Endothelial cell of umbilical vein (primary cell): ENCODE measurements at regions not wholly inside any gene's neighbourhood (a gene's known extent, or its start where the extent isn't known, plus 50 kb on each side); places are given as distances from the start of the nearest gene placed in this dataset.

Experiments
- BruUV-seq: library from RNA; stranded (reverse); fragments of 400-500 nt; replicated peaks from 2 replicates; lab custom pipeline; 2021; lab: Mats Ljungman, UMichigan
- CTCF ChIA-PET: fragments of 300-600, 350-600 bp; sonication (Branson Sonifier 250); formaldehyde crosslinking; loops from one replicate; lab custom pipeline; 2021; ENCODE audit warnings: antibody characterized with exemption, inconsistent platforms; lab: Charles Lee
- POLR2A ChIA-PET: fragments of 300-600, 350-600 bp; sonication (Branson Sonifier 250); formaldehyde crosslinking; loops from one replicate; lab custom pipeline; 2021; ENCODE audit warnings: antibody characterized with exemption, inconsistent platforms; lab: Charles Lee
- DNase-seq: peaks from one replicate; pipeline ENCODE4 v3.0.0-alpha.2; 2011; ENCODE audit warnings: low read depth, low spot score
- FAIRE-seq: peaks from 2 replicates; lab custom pipeline; 2011; peaks lifted over from hg19 to GRCh38; lab: Jason Lieb, UNC
- H2AFZ ChIP-seq: 2 replicates; pipeline ENCODE4 v1.6.0; 2012; ENCODE audit warnings: low read depth, low read length, control low read depth, inconsistent platforms
- H3K27ac ChIP-seq: 2 replicates; pipeline ENCODE4 v1.5.1; 2011; ENCODE audit warnings: low read depth, mild to moderate bottlenecking, control low read depth, low read length, moderate library complexity; ENCODE audit not compliant: insufficient read depth
- H3K27me3 ChIP-seq, 2 experiments: 2 replicates each; pipeline versions ENCODE4 v1.6.0 to v1.6.1; 2011; ENCODE audit warnings: low read length in 2 of 2, mixed read lengths in 1 of 2; ENCODE audit not compliant: control insufficient read depth in 2 of 2, insufficient read depth in 2 of 2
- H3K36me3 ChIP-seq, 2 experiments: 2 replicates in 1 of 2; 3 replicates in 1 of 2; pipeline ENCODE4 v1.5.1; 2011; ENCODE audit warnings: low read length in 2 of 2, mild to moderate bottlenecking in 1 of 2, moderate library complexity in 1 of 2; ENCODE audit not compliant: control insufficient read depth in 2 of 2, insufficient read depth in 2 of 2; ENCODE audit errors: extremely low read depth in 1 of 2
- H3K4me1 ChIP-seq: 3 replicates; pipeline ENCODE4 v1.5.1; 2011; ENCODE audit warnings: mild to moderate bottlenecking, low read length; ENCODE audit not compliant: control insufficient read depth, insufficient read depth; ENCODE audit errors: extremely low read depth
- H3K4me2 ChIP-seq: 2 replicates; pipeline ENCODE4 v1.6.1; 2011; ENCODE audit warnings: low read length, control low read depth, mixed read lengths; ENCODE audit not compliant: insufficient read depth
- H3K4me3 ChIP-seq, 3 experiments: fragments of 200-600 bp in 1 of 3; sonication (generic), shearing (Covaris generic) in 1 of 3; replicated peaks in 1 of 3; 2 replicates each; pipeline ENCODE4 v1.5.1; 2011 to 2016; ENCODE audit warnings: control low read depth in 3 of 3, low read length in 3 of 3, mild to moderate bottlenecking in 2 of 3, inconsistent platforms in 1 of 3, low read depth in 1 of 3, moderate library complexity in 1 of 3; ENCODE audit not compliant: insufficient read depth in 1 of 3
- H3K79me2 ChIP-seq: 2 replicates; pipeline ENCODE4 v1.6.0; 2012; ENCODE audit warnings: low read length, inconsistent platforms; ENCODE audit not compliant: control insufficient read depth, insufficient read depth
- H3K9ac ChIP-seq: replicated peaks from 2 replicates; pipeline ENCODE3; 2011; ENCODE audit warnings: low read length, control low read depth; ENCODE audit not compliant: insufficient read depth; ENCODE audit errors: extremely low read depth
- H3K9me1 ChIP-seq: replicated peaks from 3 replicates; pipeline ENCODE4 v1.6.0; 2011; ENCODE audit warnings: mild to moderate bottlenecking, low read length; ENCODE audit not compliant: control insufficient read depth, insufficient read depth; ENCODE audit errors: extremely low read depth
- H3K9me3 ChIP-seq: replicated peaks from 2 replicates; pipeline ENCODE4 v1.5.1; 2012; ENCODE audit warnings: low read length, inconsistent platforms; ENCODE audit not compliant: control insufficient read depth, insufficient read depth
- H4K20me1 ChIP-seq: replicated peaks from 2 replicates; pipeline ENCODE3; 2011; ENCODE audit warnings: mild to moderate bottlenecking, low read length; ENCODE audit not compliant: control insufficient read depth, insufficient read depth; ENCODE audit errors: extremely low read depth
- CTCF ChIP-seq, 2 donors: IDR thresholded peaks; 1 replicate in 1 of 2; 2 replicates in 1 of 2; pipeline ENCODE4 v1.5.1; 2011; ENCODE audit warnings: low read length in 2 of 2, mild to moderate bottlenecking in 2 of 2, moderate library complexity in 2 of 2, control low read depth in 1 of 2, inconsistent platforms in 1 of 2, low read depth in 1 of 2; ENCODE audit not compliant: insufficient read depth in 1 of 2; ENCODE audit errors: extremely low read depth in 1 of 2
- EZH2 ChIP-seq: IDR thresholded peaks from 2 replicates; pipeline ENCODE4 v1.6.1; 2012; ENCODE audit warnings: borderline replicate concordance, low read depth, mild to moderate bottlenecking, moderate library complexity, low read length, inconsistent platforms; ENCODE audit not compliant: severe bottlenecking
- FOS ChIP-seq: IDR thresholded peaks from 2 replicates; pipeline ENCODE4 v1.6.1; 2011; ENCODE audit warnings: mild to moderate bottlenecking, low read length, moderate library complexity, borderline replicate concordance; ENCODE audit not compliant: insufficient read depth
- GATA2 ChIP-seq: IDR thresholded peaks from 2 replicates; pipeline ENCODE4 v1.7.0; 2011; ENCODE audit warnings: low read depth, mild to moderate bottlenecking, moderate library complexity, mixed read lengths, low read length; ENCODE audit not compliant: insufficient read length, insufficient read depth
- JUN ChIP-seq: IDR thresholded peaks from 2 replicates; pipeline ENCODE4 v1.6.1; 2011; ENCODE audit warnings: borderline replicate concordance, low read depth; ENCODE audit not compliant: insufficient read length, insufficient read depth
- MYC ChIP-seq: IDR thresholded peaks from one replicate; pipeline ENCODE4 v1.6.1; 2011; ENCODE audit warnings: mild to moderate bottlenecking, low read depth, low read length
- POLR2A ChIP-seq: IDR thresholded peaks from 2 replicates; pipeline ENCODE4 v1.6.1; 2012; ENCODE audit warnings: low read depth, mild to moderate bottlenecking, control low read depth, low read length
- POLR2AphosphoS5 ChIP-seq: IDR thresholded peaks from 2 replicates; pipeline ENCODE4 v1.6.1; 2012; ENCODE audit warnings: low read depth, mild to moderate bottlenecking, control low read depth, low read length, moderate library complexity; ENCODE audit not compliant: insufficient read depth
- dilution Hi-C: fragments of 300-500 bp; cut with MboI; formaldehyde crosslinking; loops from one replicate; pipeline ENCODE4 v1.15.0; 2019; ENCODE audit warnings: low sequenced_read_pairs; ENCODE audit not compliant: extremely low pct_ligation_motif_present
- intact Hi-C: fragments of 100-400 bp; cut with micrococcal nuclease; formaldehyde crosslinking; loops from one replicate; pipeline ENCODE4 v1.10.0; 2022
- TF ChIP-seq, protein P1 (sequence below): IDR thresholded peaks from 2 replicates; pipeline ENCODE4 v1.6.1; 2011; ENCODE audit not compliant: insufficient read depth, insufficient read length

DNA sequence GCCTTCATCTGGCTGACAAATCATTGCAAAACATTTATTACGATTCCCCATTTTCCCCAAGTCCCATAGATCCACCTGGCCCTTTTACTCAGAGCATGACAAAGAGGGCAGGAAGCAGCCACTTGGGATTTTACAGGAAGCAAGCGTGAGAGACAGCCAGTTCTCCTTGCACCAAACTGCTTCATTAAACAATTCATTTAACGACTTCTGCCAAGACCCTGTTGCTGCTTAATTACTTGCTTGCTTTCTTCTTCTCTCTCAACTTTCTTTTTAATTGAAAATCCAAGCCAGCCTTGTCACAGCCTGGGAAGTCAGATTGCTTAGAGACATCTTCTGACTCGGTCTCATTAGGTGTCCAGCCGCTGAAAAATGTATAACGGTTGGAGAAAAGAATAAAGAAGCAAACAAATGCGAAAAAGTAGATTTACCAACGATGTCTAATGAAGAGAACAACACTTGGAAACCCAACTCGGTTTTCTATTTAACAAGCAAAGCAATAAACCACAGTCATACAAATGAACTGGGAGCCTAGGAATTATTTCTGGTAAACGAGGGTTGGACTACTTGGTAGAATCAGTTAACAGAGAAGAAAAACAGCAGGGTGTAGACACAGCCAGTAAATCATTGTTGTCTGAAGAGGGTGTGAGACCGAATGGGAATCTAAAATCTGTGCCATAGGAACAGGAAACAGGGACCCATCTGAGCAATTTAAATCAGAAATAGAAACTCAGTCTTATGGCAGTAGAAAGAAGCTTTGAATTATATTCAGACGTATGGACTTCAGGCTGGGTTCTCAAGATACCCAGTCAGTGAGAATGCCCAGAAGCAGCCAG lies 298.3 kb downstream of the LRRC3B start:
- Histone ChIP-seq H3K4me2 (no peak overlapping the region), H3K27ac (no peak overlapping the region), H3K4me3 (no peak overlapping the region), H3K9me3 (peaks cover 3% of the 10 kb centered on the region), H3K79me2 (no peaks in the 10 kb centered on the region), H3K4me1 (no peaks in the 10 kb centered on the region), H3K36me3 (no peaks in the 10 kb centered on the region), H3K27me3 (no peaks in the 10 kb centered on the region), H3K9me1 (no peaks in the 10 kb centered on the region), H2AFZ (no peak overlapping the region), H3K9ac (no peak overlapping the region), H4K20me1 (no peaks in the 10 kb centered on the region)
- intact Hi-C loops (no loop called here), dilution Hi-C loops (no loop called here)
- no peak for DNase-seq
- FAIRE-seq, result no peak
- ChIA-PET POLR2A (no interaction called here), CTCF (no interaction called here)
- no TSS peak for BruUV-seq
- TF ChIP-seq GATA2 (no peak), POLR2A (no peak), JUN (no peak), EZH2 (no peak), MYC (no peak), FOS (no peak), POLR2AphosphoS5 (no peak), CTCF (IDR thresholded peaks at IDR 0.05; ENCODE audit: extremely low read depth in 1 of 2, insufficient read depth in 1 of 2, low read depth in 1 of 2, low read length in 2 of 2) (no peak)
- TF ChIP-seq, protein P1, sequence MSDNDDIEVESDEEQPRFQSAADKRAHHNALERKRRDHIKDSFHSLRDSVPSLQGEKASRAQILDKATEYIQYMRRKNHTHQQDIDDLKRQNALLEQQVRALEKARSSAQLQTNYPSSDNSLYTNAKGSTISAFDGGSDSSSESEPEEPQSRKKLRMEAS, result no peak
